ENCODE measurements at regions not wholly inside any gene's neighbourhood (a gene's known extent, or its start where the extent isn't known, plus 50 kb on each side); places are given as distances from the start of the nearest gene placed in this dataset.

GRCh38 chr16:18008356-18008755 is 328.2 kb downstream of the NPIPA8 start:
- H3K4me3 ChIP-seq (ENCODE audit: low read length) = no peak overlapping the region

GRCh38 chr16:18003033-18003432 is 333.5 kb downstream of the NPIPA8 start:
- Histone ChIP-seq H4K20me1 (ENCODE audit: insufficient read depth, low read length) (no peaks in the 10 kb centered on the region), H3K36me3 (replicated peaks; ENCODE audit: insufficient read depth, low read length) (no peaks in the 10 kb centered on the region), H3K9me2 (replicated peaks; ENCODE audit: insufficient read depth, low read length) (no peaks in the 10 kb centered on the region), H3F3A (ENCODE audit: insufficient read depth, low read length) (no peaks in the 10 kb centered on the region), H3K4me2 (ENCODE audit: low read depth, low read length) (no peak overlapping the region), H3K27me3 (replicated peaks; ENCODE audit: insufficient read depth, low read length) (no peaks in the 10 kb centered on the region), H3K27ac (ENCODE audit: low read length) (no peak overlapping the region), H3K9ac (ENCODE audit: low read length) (no peak overlapping the region), H3K9me3 (replicated peaks; ENCODE audit: insufficient read depth, low read length) (no peaks in the 10 kb centered on the region), H3K79me2 (ENCODE audit: low read length) (no peaks in the 10 kb centered on the region), H2AFZ (ENCODE audit: low read length) (no peak overlapping the region), H3K4me1 (ENCODE audit: low read length) (no peaks in the 10 kb centered on the region), H3K4me3 (ENCODE audit: low read length) (no peak overlapping the region)
- DNase-seq = no peak
- TF ChIP-seq CTCF (IDR thresholded peaks at IDR 0.05; ENCODE audit: low read length) = no peak
- TF ChIP-seq EZH2phosphoT487 (IDR thresholded peaks at IDR 0.05; ENCODE audit: low read length) = no peak
- no peak for TF ChIP-seq EZH2 (optimal IDR thresholded peaks at IDR 0.05; ENCODE audit: low read depth, low read length)

More at GRCh38 chr16:18008356-18008755, 328.2 kb downstream of the NPIPA8 start:
- H3K79me2 ChIP-seq (ENCODE audit: low read length) = no peaks in the 10 kb centered on the region
- no peak for DNase-seq
- H3K27ac ChIP-seq (ENCODE audit: low read length) = no peak overlapping the region
- no peak overlapping the region for H3K9ac ChIP-seq (ENCODE audit: low read length)
- no peaks in the 10 kb centered on the region for H3K9me2 ChIP-seq (replicated peaks; ENCODE audit: insufficient read depth, low read length)
- no peaks in the 10 kb centered on the region for H3K9me3 ChIP-seq (replicated peaks; ENCODE audit: insufficient read depth, low read length)
- H3K4me2 ChIP-seq (ENCODE audit: low read depth, low read length) = no peak overlapping the region
- no peaks in the 10 kb centered on the region for H4K20me1 ChIP-seq (ENCODE audit: insufficient read depth, low read length)
- H3F3A ChIP-seq (ENCODE audit: insufficient read depth, low read length) = no peaks in the 10 kb centered on the region
- H3K4me1 ChIP-seq (ENCODE audit: low read length) = no peaks in the 10 kb centered on the region; the same call in 1 of the 2 replicates
- TF ChIP-seq EZH2 (optimal IDR thresholded peaks at IDR 0.05; ENCODE audit: low read depth, low read length) = no peak
- TF ChIP-seq CTCF (IDR thresholded peaks at IDR 0.05; ENCODE audit: low read length) = no peak
- TF ChIP-seq EZH2phosphoT487 (IDR thresholded peaks at IDR 0.05; ENCODE audit: low read length) = no peak
- H3K27me3 ChIP-seq (replicated peaks; ENCODE audit: insufficient read depth, low read length) = no peaks in the 10 kb centered on the region
- no peaks in the 10 kb centered on the region for H3K36me3 ChIP-seq (replicated peaks; ENCODE audit: insufficient read depth, low read length)
- no peak overlapping the region for H2AFZ ChIP-seq (ENCODE audit: low read length)

- no peaks in the 10 kb centered on the region for H3K9me3 ChIP-seq (replicated peaks; ENCODE audit: insufficient read depth, low read length)
- H3K9me2 ChIP-seq (replicated peaks; ENCODE audit: insufficient read depth, low read length) = no peaks in the 10 kb centered on the region
- no peak overlapping the region for H2AFZ ChIP-seq (ENCODE audit: low read length)
- H3K36me3 ChIP-seq (replicated peaks; ENCODE audit: insufficient read depth, low read length) = no peaks in the 10 kb centered on the region
- H3K27me3 ChIP-seq (replicated peaks; ENCODE audit: insufficient read depth, low read length) = no peaks in the 10 kb centered on the region
- H3K4me2 ChIP-seq (ENCODE audit: low read depth, low read length) = no peak overlapping the region
- no peak overlapping the region for H3K4me3 ChIP-seq (ENCODE audit: low read length)
- H3K9ac ChIP-seq (ENCODE audit: low read length) = no peak overlapping the region
- no peak for DNase-seq
- H3K27ac ChIP-seq (ENCODE audit: low read length) = no peak overlapping the region
- H4K20me1 ChIP-seq (ENCODE audit: insufficient read depth, low read length) = no peaks in the 10 kb centered on the region
- H3K79me2 ChIP-seq (ENCODE audit: low read length) = no peaks in the 10 kb centered on the region
- TF ChIP-seq EZH2 (optimal IDR thresholded peaks at IDR 0.05; ENCODE audit: low read depth, low read length) (no peak), EZH2phosphoT487 (IDR thresholded peaks at IDR 0.05; ENCODE audit: low read length) (no peak), CTCF (IDR thresholded peaks at IDR 0.05; ENCODE audit: low read length) (no peak)
- H3F3A ChIP-seq (ENCODE audit: insufficient read depth, low read length) = no peaks in the 10 kb centered on the region
- H3K4me1 ChIP-seq (ENCODE audit: low read length) = no peaks in the 10 kb centered on the region
Observed at GRCh38 chr16:17998996-17999395, 337.5 kb downstream of the NPIPA8 start.

Measured in MM.1S (cell line).